OCI-LY7 (cell line): ENCODE measurements at regions not wholly inside any gene's neighbourhood (a gene's known extent, or its start where the extent isn't known, plus 50 kb on each side); places are given as distances from the start of the nearest gene placed in this dataset.

Experiments
- EZH2phosphoT487 ChIP-seq: fragments of 200-600 bp; sonication (generic); IDR thresholded peaks from 2 replicates; pipeline ENCODE4 v1.6.1; 2018; ENCODE audit warnings: low read depth, borderline replicate concordance, mild to moderate bottlenecking, mixed run types, antibody characterized with exemption, low read length, moderate library complexity, mixed read lengths
- TF ChIP-seq, protein P1 (sequence below): fragments of 200-600 bp; sonication (generic); conservative IDR thresholded peaks from 2 replicates; pipeline ENCODE4 v1.5.1; 2014; ENCODE audit warnings: mild to moderate bottlenecking, antibody characterized with exemption, low read length, moderate library complexity, mixed read lengths

DNA sequence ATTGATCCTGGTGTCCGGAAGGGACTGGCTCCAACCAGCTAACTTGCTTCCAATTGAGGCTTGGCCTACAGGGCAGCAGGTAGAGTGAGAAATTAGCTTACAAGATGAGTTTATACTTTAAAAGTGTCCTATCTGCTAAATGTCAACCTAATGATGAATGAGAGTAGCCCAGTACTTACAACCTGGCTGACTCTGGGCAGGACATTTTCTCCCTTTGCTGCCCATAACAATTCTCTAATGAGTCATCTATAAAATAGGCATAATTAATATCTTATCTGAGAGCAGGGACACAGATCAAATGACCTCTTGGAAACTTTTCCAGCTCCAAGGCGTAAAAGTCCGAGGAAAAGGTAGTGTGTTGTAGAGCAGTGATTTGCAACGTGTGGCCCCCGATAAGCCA is 398.4 kb upstream of the BOD1L1 start:
- TF ChIP-seq, protein P1, sequence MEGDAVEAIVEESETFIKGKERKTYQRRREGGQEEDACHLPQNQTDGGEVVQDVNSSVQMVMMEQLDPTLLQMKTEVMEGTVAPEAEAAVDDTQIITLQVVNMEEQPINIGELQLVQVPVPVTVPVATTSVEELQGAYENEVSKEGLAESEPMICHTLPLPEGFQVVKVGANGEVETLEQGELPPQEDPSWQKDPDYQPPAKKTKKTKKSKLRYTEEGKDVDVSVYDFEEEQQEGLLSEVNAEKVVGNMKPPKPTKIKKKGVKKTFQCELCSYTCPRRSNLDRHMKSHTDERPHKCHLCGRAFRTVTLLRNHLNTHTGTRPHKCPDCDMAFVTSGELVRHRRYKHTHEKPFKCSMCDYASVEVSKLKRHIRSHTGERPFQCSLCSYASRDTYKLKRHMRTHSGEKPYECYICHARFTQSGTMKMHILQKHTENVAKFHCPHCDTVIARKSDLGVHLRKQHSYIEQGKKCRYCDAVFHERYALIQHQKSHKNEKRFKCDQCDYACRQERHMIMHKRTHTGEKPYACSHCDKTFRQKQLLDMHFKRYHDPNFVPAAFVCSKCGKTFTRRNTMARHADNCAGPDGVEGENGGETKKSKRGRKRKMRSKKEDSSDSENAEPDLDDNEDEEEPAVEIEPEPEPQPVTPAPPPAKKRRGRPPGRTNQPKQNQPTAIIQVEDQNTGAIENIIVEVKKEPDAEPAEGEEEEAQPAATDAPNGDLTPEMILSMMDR, result no peak
- no peak for TF ChIP-seq EZH2phosphoT487
